ENCODE measurements at regions not wholly inside any gene's neighbourhood (a gene's known extent, or its start where the extent isn't known, plus 50 kb on each side); places are given as distances from the start of the nearest gene placed in this dataset.

- no peak for DNase-seq
- Histone ChIP-seq H3K4me3 (ENCODE audit: low read depth in 2 of 2, low read length in 1 of 2) (no peak overlapping the region), H3K27me3 (ENCODE audit: insufficient read depth) (no peaks in the 10 kb centered on the region), H4K20me1 (ENCODE audit: insufficient read depth) (no peaks in the 10 kb centered on the region), H2AFZ (ENCODE audit: low read depth) (no peak overlapping the region), H3K9ac (no peak overlapping the region), H3K36me3 (replicated peaks in 1 of 2; ENCODE audit: control insufficient read depth in 1 of 2, insufficient read depth in 2 of 2, low read length in 1 of 2) (peaks cover 0 to 13% of the 10 kb centered on the region in 2 experiments), H3K4me1 (ENCODE audit: control insufficient read depth in 1 of 2, insufficient read depth in 2 of 2, low read depth in 1 of 2, low read length in 1 of 2) (peaks cover 0 to 9% of the 10 kb centered on the region in 2 experiments; a peak in 1 of 4 replicates), H3K4me2 (no peak overlapping the region), H3F3A (replicated peaks; ENCODE audit: insufficient read depth) (no peaks in the 10 kb centered on the region), H3K9me3 (no peaks in the 10 kb centered on the region), H3K79me2 (ENCODE audit: insufficient read depth) (no peaks in the 10 kb centered on the region), H3K9me2 (no peaks in the 10 kb centered on the region), H3K27ac (ENCODE audit: low read depth in 2 of 2, low read length in 1 of 2) (no peak overlapping the region)
- 86% methylated on average over 5 of the region's 7 CpGs for WGBS (ENCODE audit: low lambda C conversion rate)
- TF ChIP-seq ELF1 (IDR thresholded peaks at IDR 0.05), result no peak
- ChIA-PET POLR2A (no interaction called here), CTCF (interaction anchor here (0.7 to 3.2 kb wide), 6 partner anchors 8 to 437 kb away, joined by 3 to 13 read pairs (median 4); no protein-coding TSS in a partner anchor)
These were observed 86.7 kb downstream of the KATNIP start for GRCh38 chr16:27636453-27637240.

- no peak for TF ChIP-seq MAX (IDR thresholded peaks at IDR 0.05; ENCODE audit: low read depth)
- no peak for TF ChIP-seq MXI1 (IDR thresholded peaks at IDR 0.05; ENCODE audit: low read depth, low read length)
- no peak for TF ChIP-seq FOSL2 (IDR thresholded peaks at IDR 0.05; ENCODE audit: borderline replicate concordance, low read depth)
- no peak for TF ChIP-seq RXRA (IDR thresholded peaks at IDR 0.05; ENCODE audit: borderline replicate concordance, low read depth)
- TF ChIP-seq MEF2A (IDR thresholded peaks at IDR 0.05; ENCODE audit: borderline replicate concordance, low read depth), result no peak
- TF ChIP-seq TEAD4 (IDR thresholded peaks at IDR 0.05; ENCODE audit: borderline replicate concordance, insufficient read depth), result no peak
- no peak for TF ChIP-seq CHD2 (IDR thresholded peaks at IDR 0.05; ENCODE audit: low read length, partially characterized antibody)
- TF ChIP-seq JUND (IDR thresholded peaks at IDR 0.05), result no peak
- no peak for TF ChIP-seq RCOR1 (IDR thresholded peaks at IDR 0.05; ENCODE audit: low read length)
- TF ChIP-seq TAF1 (IDR thresholded peaks at IDR 0.05; ENCODE audit: borderline replicate concordance, low read depth, low read length), result no peak
- TF ChIP-seq IRF3 (IDR thresholded peaks at IDR 0.05; ENCODE audit: low read depth, low read length), result no peak
- no peak for TF ChIP-seq ELF1 (IDR thresholded peaks at IDR 0.05)
- TF ChIP-seq EZH2phosphoT487 (IDR thresholded peaks at IDR 0.05; ENCODE audit: borderline replicate concordance, low read depth), result no peak
- no peak for TF ChIP-seq RAD21 (IDR thresholded peaks at IDR 0.05; ENCODE audit: low read length)
- no peak for TF ChIP-seq GATA2 (CRISPR knock-in tag; IDR thresholded peaks at IDR 0.05)
- TF ChIP-seq RFX5 (IDR thresholded peaks at IDR 0.05; ENCODE audit: low read length), result no peak
- no peak for TF ChIP-seq SIN3A (IDR thresholded peaks at IDR 0.05; ENCODE audit: borderline replicate concordance, low read depth, low read length)
- TF ChIP-seq FOXM1 (IDR thresholded peaks at IDR 0.05; ENCODE audit: low read depth), result no peak
- no peak for TF ChIP-seq USF1 (IDR thresholded peaks at IDR 0.05; ENCODE audit: borderline replicate concordance, low read depth)
- Histone ChIP-seq H3K27me3 (ENCODE audit: insufficient read depth) (no peaks in the 10 kb centered on the region), H2AFZ (ENCODE audit: low read depth) (no peak overlapping the region), H3K36me3 (replicated peaks in 1 of 2; ENCODE audit: control insufficient read depth in 1 of 2, insufficient read depth in 2 of 2, low read length in 1 of 2) (peaks cover 0 to 6% of the 10 kb centered on the region in 2 experiments), H3K4me3 (ENCODE audit: low read depth in 2 of 2, low read length in 1 of 2) (no peak overlapping the region), H3K4me2 (no peak overlapping the region), H3K27ac (ENCODE audit: low read depth in 2 of 2, low read length in 1 of 2) (no peak overlapping the region), H3K79me2 (ENCODE audit: insufficient read depth) (no peaks in the 10 kb centered on the region), H3K9me2 (no peaks in the 10 kb centered on the region), H3K9me3 (no peaks in the 10 kb centered on the region), H3K4me1 (ENCODE audit: control insufficient read depth in 1 of 2, insufficient read depth in 2 of 2, low read depth in 1 of 2, low read length in 1 of 2) (peaks cover 0 to 9% of the 10 kb centered on the region in 2 experiments; a peak in 1 of 4 replicates), H4K20me1 (ENCODE audit: insufficient read depth) (no peaks in the 10 kb centered on the region), H3F3A (replicated peaks; ENCODE audit: insufficient read depth) (no peaks in the 10 kb centered on the region), H3K9ac (no peak overlapping the region)
- 88% methylated on average over 14 of the region's 15 CpGs for WGBS (ENCODE audit: low lambda C conversion rate)
- POLR2A ChIA-PET, result interaction anchor here (0.5 kb wide), 1 partner anchor 169 kb away, joined by 3 read pairs; no protein-coding TSS in a partner anchor
- DNase-seq, result no peak
- CTCF ChIA-PET, result interaction anchor here (0.6 to 3.0 kb wide), 53 partner anchors 10 to 451 kb away, joined by 3 to 47 read pairs (median 5); no protein-coding TSS in a partner anchor
These were observed 89.1 kb downstream of the KATNIP start for GRCh38 chr16:27638833-27639560.

Measured in SK-N-SH (cell line).